ENCODE measurements at regions not wholly inside any gene's neighbourhood (a gene's known extent, or its start where the extent isn't known, plus 50 kb on each side); places are given as distances from the start of the nearest gene placed in this dataset.
"Not testable (repeated sequence)": the region's sequence is repeated elsewhere in the genome, so short reads cannot be mapped to it uniquely, and the experiment has no call there.

GRCh38 chr12:14032191-14032590, 50.8 kb upstream of the GRIN2B start:
- not testable (repeated sequence) for H3K4me3 ChIP-seq (ENCODE audit: insufficient read depth, low read depth, low read length); H3K4me1 ChIP-seq (ENCODE audit: control insufficient read depth, insufficient read depth, low read length); H3K27me3 ChIP-seq (ENCODE audit: control insufficient read depth, insufficient read depth, low read length, poor library complexity, severe bottlenecking); H3K36me3 ChIP-seq (ENCODE audit: control insufficient read depth, insufficient read depth, low read length); H3K9me3 ChIP-seq (ENCODE audit: control insufficient read depth, low read length); H3K27ac ChIP-seq (ENCODE audit: insufficient read depth, low read depth, low read length, poor library complexity, severe bottlenecking)
- 89 to 92% methylated on average over 11 of the region's 11 CpGs for whole genome bisulfite sequencing, 2 experiments

- H3K4me3 ChIP-seq (ENCODE audit: insufficient read depth, low read depth, low read length), result no peak overlapping the region
- no peaks in the 10 kb centered on the region for H3K27me3 ChIP-seq (ENCODE audit: control insufficient read depth, insufficient read depth, low read length, poor library complexity, severe bottlenecking)
- H3K36me3 ChIP-seq (ENCODE audit: control insufficient read depth, insufficient read depth, low read length), result no peaks in the 10 kb centered on the region
- no peaks in the 10 kb centered on the region for H3K9me3 ChIP-seq (ENCODE audit: control insufficient read depth, low read length)
- WGBS, 2 experiments, result 87 to 93% methylated on average over 2 of the region's 2 CpGs
- H3K27ac ChIP-seq (ENCODE audit: insufficient read depth, low read depth, low read length, poor library complexity, severe bottlenecking), result no peak overlapping the region
- H3K4me1 ChIP-seq (ENCODE audit: control insufficient read depth, insufficient read depth, low read length), result no peaks in the 10 kb centered on the region
These were observed 62.4 kb upstream of the GRIN2B start for GRCh38 chr12:14043776-14044175.

- no peak overlapping the region for H3K27ac ChIP-seq (ENCODE audit: insufficient read depth, low read depth, low read length, poor library complexity, severe bottlenecking)
- H3K9me3 ChIP-seq (ENCODE audit: control insufficient read depth, low read length), result no peaks in the 10 kb centered on the region
- no peaks in the 10 kb centered on the region for H3K27me3 ChIP-seq (ENCODE audit: control insufficient read depth, insufficient read depth, low read length, poor library complexity, severe bottlenecking)
- 92 to 93% methylated on average over 4 of the region's 4 CpGs for WGBS, 2 experiments
- no peak overlapping the region for H3K4me3 ChIP-seq (ENCODE audit: insufficient read depth, low read depth, low read length)
- no peaks in the 10 kb centered on the region for H3K4me1 ChIP-seq (ENCODE audit: control insufficient read depth, insufficient read depth, low read length)
- H3K36me3 ChIP-seq (ENCODE audit: control insufficient read depth, insufficient read depth, low read length), result no peaks in the 10 kb centered on the region
These were observed 67.6 kb upstream of the GRIN2B start for GRCh38 chr12:14048941-14049545.

GRCh38 chr12:14057895-14058294, 76.5 kb upstream of the GRIN2B start:
- Histone ChIP-seq H3K27me3 (ENCODE audit: control insufficient read depth, insufficient read depth, low read length, poor library complexity, severe bottlenecking) (no peaks in the 10 kb centered on the region), H3K4me3 (ENCODE audit: insufficient read depth, low read depth, low read length) (no peak overlapping the region), H3K9me3 (ENCODE audit: control insufficient read depth, low read length) (no peaks in the 10 kb centered on the region), H3K36me3 (ENCODE audit: control insufficient read depth, insufficient read depth, low read length) (no peaks in the 10 kb centered on the region), H3K27ac (ENCODE audit: insufficient read depth, low read depth, low read length, poor library complexity, severe bottlenecking) (no peak overlapping the region), H3K4me1 (ENCODE audit: control insufficient read depth, insufficient read depth, low read length) (no peaks in the 10 kb centered on the region)
- WGBS, 2 experiments, result 80 to 83% methylated on average over 7 of the region's 7 CpGs

GRCh38 chr12:14058717-14059116, 77.3 kb upstream of the GRIN2B start:
- no peaks in the 10 kb centered on the region for H3K9me3 ChIP-seq (ENCODE audit: control insufficient read depth, low read length)
- 90 to 95% methylated on average over 1 of the region's 1 CpG for WGBS, 2 experiments
- no peaks in the 10 kb centered on the region for H3K27me3 ChIP-seq (ENCODE audit: control insufficient read depth, insufficient read depth, low read length, poor library complexity, severe bottlenecking)
- H3K4me1 ChIP-seq (ENCODE audit: control insufficient read depth, insufficient read depth, low read length), result no peaks in the 10 kb centered on the region
- no peak overlapping the region for H3K27ac ChIP-seq (ENCODE audit: insufficient read depth, low read depth, low read length, poor library complexity, severe bottlenecking)
- H3K4me3 ChIP-seq (ENCODE audit: insufficient read depth, low read depth, low read length), result no peak overlapping the region
- no peaks in the 10 kb centered on the region for H3K36me3 ChIP-seq (ENCODE audit: control insufficient read depth, insufficient read depth, low read length)

GRCh38 chr12:14059548-14059947, 78.1 kb upstream of the GRIN2B start:
- WGBS, 2 experiments, result 83 to 95% methylated on average over 1 to 2 of the region's 2 CpGs
- H3K27me3 ChIP-seq (ENCODE audit: control insufficient read depth, insufficient read depth, low read length, poor library complexity, severe bottlenecking), result no peaks in the 10 kb centered on the region
- H3K36me3 ChIP-seq (ENCODE audit: control insufficient read depth, insufficient read depth, low read length), result no peaks in the 10 kb centered on the region
- H3K27ac ChIP-seq (ENCODE audit: insufficient read depth, low read depth, low read length, poor library complexity, severe bottlenecking), result no peak overlapping the region
- no peaks in the 10 kb centered on the region for H3K9me3 ChIP-seq (ENCODE audit: control insufficient read depth, low read length)
- H3K4me3 ChIP-seq (ENCODE audit: insufficient read depth, low read depth, low read length), result no peak overlapping the region
- no peaks in the 10 kb centered on the region for H3K4me1 ChIP-seq (ENCODE audit: control insufficient read depth, insufficient read depth, low read length)

- Histone ChIP-seq H3K9me3 (ENCODE audit: control insufficient read depth, low read length) (no peaks in the 10 kb centered on the region), H3K4me1 (ENCODE audit: control insufficient read depth, insufficient read depth, low read length) (no peaks in the 10 kb centered on the region), H3K27me3 (ENCODE audit: control insufficient read depth, insufficient read depth, low read length, poor library complexity, severe bottlenecking) (no peaks in the 10 kb centered on the region), H3K36me3 (ENCODE audit: control insufficient read depth, insufficient read depth, low read length) (no peaks in the 10 kb centered on the region), H3K4me3 (ENCODE audit: insufficient read depth, low read depth, low read length) (no peak overlapping the region), H3K27ac (ENCODE audit: insufficient read depth, low read depth, low read length, poor library complexity, severe bottlenecking) (no peak overlapping the region)
- WGBS, 2 experiments, result 30 to 50% methylated on average over 1 of the region's 1 CpG
These were observed 84.2 kb upstream of the GRIN2B start for GRCh38 chr12:14065616-14066015.

- Histone ChIP-seq H3K4me1 (ENCODE audit: control insufficient read depth, insufficient read depth, low read length) (no peaks in the 10 kb centered on the region), H3K27ac (ENCODE audit: insufficient read depth, low read depth, low read length, poor library complexity, severe bottlenecking) (no peak overlapping the region), H3K9me3 (ENCODE audit: control insufficient read depth, low read length) (no peaks in the 10 kb centered on the region), H3K27me3 (ENCODE audit: control insufficient read depth, insufficient read depth, low read length, poor library complexity, severe bottlenecking) (no peaks in the 10 kb centered on the region), H3K36me3 (ENCODE audit: control insufficient read depth, insufficient read depth, low read length) (no peaks in the 10 kb centered on the region), H3K4me3 (ENCODE audit: insufficient read depth, low read depth, low read length) (no peak overlapping the region)
These were observed 84.6 kb upstream of the GRIN2B start for GRCh38 chr12:14066021-14066420.

- Histone ChIP-seq H3K9me3 (ENCODE audit: control insufficient read depth, low read length) (no peaks in the 10 kb centered on the region), H3K27ac (ENCODE audit: insufficient read depth, low read depth, low read length, poor library complexity, severe bottlenecking) (no peak overlapping the region), H3K27me3 (ENCODE audit: control insufficient read depth, insufficient read depth, low read length, poor library complexity, severe bottlenecking) (no peaks in the 10 kb centered on the region), H3K36me3 (ENCODE audit: control insufficient read depth, insufficient read depth, low read length) (no peaks in the 10 kb centered on the region), H3K4me3 (ENCODE audit: insufficient read depth, low read depth, low read length) (no peak overlapping the region), H3K4me1 (ENCODE audit: control insufficient read depth, insufficient read depth, low read length) (no peaks in the 10 kb centered on the region)
- 92 to 93% methylated on average over 2 of the region's 2 CpGs for WGBS, 2 experiments
These were observed 87.6 kb upstream of the GRIN2B start for GRCh38 chr12:14068961-14069360.

- no peak overlapping the region for H3K27ac ChIP-seq (ENCODE audit: insufficient read depth, low read depth, low read length, poor library complexity, severe bottlenecking)
- no peaks in the 10 kb centered on the region for H3K9me3 ChIP-seq (ENCODE audit: control insufficient read depth, low read length)
- no peaks in the 10 kb centered on the region for H3K36me3 ChIP-seq (ENCODE audit: control insufficient read depth, insufficient read depth, low read length)
- whole genome bisulfite sequencing, 2 experiments, result 78 to 91% methylated on average over 1 of the region's 1 CpG
- no peaks in the 10 kb centered on the region for H3K27me3 ChIP-seq (ENCODE audit: control insufficient read depth, insufficient read depth, low read length, poor library complexity, severe bottlenecking)
- no peaks in the 10 kb centered on the region for H3K4me1 ChIP-seq (ENCODE audit: control insufficient read depth, insufficient read depth, low read length)
- H3K4me3 ChIP-seq (ENCODE audit: insufficient read depth, low read depth, low read length), result no peak overlapping the region
These were observed 90.4 kb upstream of the GRIN2B start for GRCh38 chr12:14071833-14072232.

- no peaks in the 10 kb centered on the region for H3K36me3 ChIP-seq (ENCODE audit: control insufficient read depth, insufficient read depth, low read length)
- 81 to 88% methylated on average over 1 of the region's 1 CpG for WGBS, 2 experiments
- no peaks in the 10 kb centered on the region for H3K4me1 ChIP-seq (ENCODE audit: control insufficient read depth, insufficient read depth, low read length)
- H3K9me3 ChIP-seq (ENCODE audit: control insufficient read depth, low read length), result no peaks in the 10 kb centered on the region
- no peak overlapping the region for H3K4me3 ChIP-seq (ENCODE audit: insufficient read depth, low read depth, low read length)
- no peaks in the 10 kb centered on the region for H3K27me3 ChIP-seq (ENCODE audit: control insufficient read depth, insufficient read depth, low read length, poor library complexity, severe bottlenecking)
- no peak overlapping the region for H3K27ac ChIP-seq (ENCODE audit: insufficient read depth, low read depth, low read length, poor library complexity, severe bottlenecking)
These were observed 91.6 kb upstream of the GRIN2B start for GRCh38 chr12:14072987-14073386.
